DND-41 (cell line): ENCODE measurements at regions not wholly inside any gene's neighbourhood (a gene's known extent, or its start where the extent isn't known, plus 50 kb on each side); places are given as distances from the start of the nearest gene placed in this dataset.

Experiments
- ATAC-seq: fragments of 200-7000 bp; cut with Tn5 transposase; 3 replicates; pipeline ENCODE4 v1.9.1; 2021; ENCODE audit warnings: low read depth; ENCODE audit not compliant: insufficient read depth
- DNase-seq: peaks from one replicate; pipeline ENCODE4 v3.0.0-alpha.2; 2020
- H2AFZ ChIP-seq: 2 replicates; pipeline ENCODE4 v1.6.0; 2012; ENCODE audit warnings: low read depth, low read length
- H3K27ac ChIP-seq: 2 replicates; pipeline ENCODE4 v1.5.1; 2012; ENCODE audit warnings: low read length, inconsistent platforms
- H3K27me3 ChIP-seq: fragments of 200-600 bp; sonication (generic); 2 replicates; pipeline ENCODE4 v1.6.0; 2012; ENCODE audit warnings: low read length, mild to moderate bottlenecking, inconsistent platforms; ENCODE audit not compliant: insufficient read depth, poor library complexity
- H3K36me3 ChIP-seq: 2 replicates; pipeline ENCODE4 v1.5.1; 2012; ENCODE audit warnings: low read length, inconsistent platforms; ENCODE audit not compliant: insufficient read depth
- H3K4me1 ChIP-seq: 2 replicates; pipeline ENCODE4 v1.5.1; 2012; ENCODE audit warnings: mild to moderate bottlenecking, low read length; ENCODE audit not compliant: insufficient read depth
- H3K4me2 ChIP-seq: 2 replicates; pipeline ENCODE4 v1.6.0; 2012; ENCODE audit warnings: mild to moderate bottlenecking, moderate library complexity, low read length, inconsistent platforms; ENCODE audit not compliant: insufficient read depth
- H3K4me3 ChIP-seq, 2 experiments: fragments of 200-600 bp in 1 of 2; shearing (Covaris generic) in 1 of 2; 2 replicates each; pipeline ENCODE4 v1.5.1; 2012 to 2016; ENCODE audit warnings: inconsistent platforms in 2 of 2, low read length in 2 of 2, mild to moderate bottlenecking in 2 of 2, low read depth in 1 of 2, moderate library complexity in 1 of 2
- H3K79me2 ChIP-seq: 2 replicates; pipeline ENCODE4 v1.6.0; 2012; ENCODE audit warnings: low read length, inconsistent platforms; ENCODE audit not compliant: insufficient read depth
- H3K9ac ChIP-seq: 2 replicates; pipeline ENCODE4 v1.6.0; 2012; ENCODE audit warnings: low read depth, mild to moderate bottlenecking, inconsistent platforms, low read length, moderate library complexity
- H3K9me3 ChIP-seq: 2 replicates; pipeline ENCODE4 v1.5.1; 2012; ENCODE audit warnings: low read length, moderate library complexity, mild to moderate bottlenecking, inconsistent platforms; ENCODE audit not compliant: insufficient read depth, severe bottlenecking
- H4K20me1 ChIP-seq: 2 replicates; pipeline ENCODE4 v1.6.0; 2012; ENCODE audit warnings: low read length; ENCODE audit not compliant: insufficient read depth
- EZH2 ChIP-seq: IDR thresholded peaks from 3 replicates; pipeline ENCODE4 v1.6.1; 2012; ENCODE audit warnings: borderline replicate concordance, low read depth, mild to moderate bottlenecking, moderate library complexity, low read length, inconsistent platforms; ENCODE audit not compliant: severe bottlenecking
- TF ChIP-seq, protein P1 (sequence below): IDR thresholded peaks from 2 replicates; pipeline ENCODE4 v1.5.1; 2012; ENCODE audit warnings: borderline replicate concordance, low read length, moderate library complexity, mild to moderate bottlenecking; ENCODE audit not compliant: poor library complexity, severe bottlenecking; ENCODE audit errors: extremely low read depth

DNA sequence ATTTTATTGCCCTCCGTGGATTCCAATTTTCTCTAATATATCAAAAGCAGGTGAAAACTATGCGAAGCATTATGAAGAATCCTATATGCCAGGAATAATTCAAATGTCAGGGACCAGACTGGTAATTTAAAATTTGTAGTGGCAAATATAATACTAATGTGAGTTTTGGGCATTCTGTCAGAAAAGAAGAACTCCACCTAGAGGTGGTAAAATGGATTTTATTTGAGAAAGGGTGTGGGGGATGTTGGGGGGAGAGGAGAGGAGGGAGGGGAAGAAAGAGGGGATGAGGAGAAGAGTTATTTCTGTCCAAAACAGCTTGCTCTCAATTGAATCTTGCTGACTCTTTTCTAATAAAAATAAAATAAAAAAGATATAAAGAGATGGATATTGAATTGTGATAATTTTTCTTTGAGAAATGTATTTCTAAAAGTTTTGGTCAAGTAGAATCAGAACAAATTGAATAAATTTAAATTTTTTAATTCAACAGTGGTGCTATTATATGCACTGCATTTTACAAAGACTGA is 929.3 kb upstream of the SLITRK5 start:
- DNase-seq: no peak
- no peak for TF ChIP-seq EZH2
- TF ChIP-seq, protein P1, sequence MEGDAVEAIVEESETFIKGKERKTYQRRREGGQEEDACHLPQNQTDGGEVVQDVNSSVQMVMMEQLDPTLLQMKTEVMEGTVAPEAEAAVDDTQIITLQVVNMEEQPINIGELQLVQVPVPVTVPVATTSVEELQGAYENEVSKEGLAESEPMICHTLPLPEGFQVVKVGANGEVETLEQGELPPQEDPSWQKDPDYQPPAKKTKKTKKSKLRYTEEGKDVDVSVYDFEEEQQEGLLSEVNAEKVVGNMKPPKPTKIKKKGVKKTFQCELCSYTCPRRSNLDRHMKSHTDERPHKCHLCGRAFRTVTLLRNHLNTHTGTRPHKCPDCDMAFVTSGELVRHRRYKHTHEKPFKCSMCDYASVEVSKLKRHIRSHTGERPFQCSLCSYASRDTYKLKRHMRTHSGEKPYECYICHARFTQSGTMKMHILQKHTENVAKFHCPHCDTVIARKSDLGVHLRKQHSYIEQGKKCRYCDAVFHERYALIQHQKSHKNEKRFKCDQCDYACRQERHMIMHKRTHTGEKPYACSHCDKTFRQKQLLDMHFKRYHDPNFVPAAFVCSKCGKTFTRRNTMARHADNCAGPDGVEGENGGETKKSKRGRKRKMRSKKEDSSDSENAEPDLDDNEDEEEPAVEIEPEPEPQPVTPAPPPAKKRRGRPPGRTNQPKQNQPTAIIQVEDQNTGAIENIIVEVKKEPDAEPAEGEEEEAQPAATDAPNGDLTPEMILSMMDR: no peak
- H2AFZ ChIP-seq: no peak overlapping the region

DNA sequence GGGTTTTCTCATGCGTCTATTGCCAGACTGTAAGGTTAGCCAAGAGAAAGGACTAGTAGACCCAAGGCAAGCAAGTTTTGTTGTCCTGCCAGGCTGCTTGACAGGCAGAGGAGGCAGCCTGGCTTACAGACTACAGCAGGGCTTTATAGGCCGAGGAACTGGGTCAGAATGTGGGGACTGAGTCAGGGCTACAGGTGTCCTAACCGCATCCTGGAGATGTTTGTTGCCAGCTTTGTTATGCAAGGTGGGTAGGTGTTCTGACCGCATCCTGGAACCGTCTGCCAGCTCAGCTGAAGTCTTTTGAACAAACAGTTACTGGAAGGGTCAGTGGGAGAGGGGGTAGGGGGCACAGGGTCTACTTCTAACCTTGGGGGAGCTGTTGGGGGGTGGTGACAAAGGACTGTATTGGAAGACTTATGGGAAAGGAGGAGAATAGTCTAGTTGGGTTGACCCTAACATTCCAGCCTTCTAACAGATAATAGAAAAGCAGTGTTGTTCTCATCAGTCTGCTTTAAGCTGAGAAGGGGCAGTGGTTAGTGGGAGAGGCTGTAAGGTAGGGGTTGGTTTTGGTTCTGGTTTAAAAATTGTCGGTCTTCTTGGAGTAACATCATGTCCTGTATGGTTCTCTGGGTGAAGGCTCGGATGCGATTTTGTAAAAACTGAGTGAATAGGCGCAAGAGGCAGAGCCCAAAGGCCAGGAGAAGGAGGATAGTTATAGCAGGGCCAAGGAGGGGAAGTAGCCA is 913.8 kb upstream of the SLITRK5 start:
- Histone ChIP-seq H3K27ac (no peak overlapping the region), H4K20me1 (no peaks in the 10 kb centered on the region), H3K4me1 (no peaks in the 10 kb centered on the region), H3K4me2 (no peak overlapping the region), H3K9ac (no peak overlapping the region), H3K36me3 (no peaks in the 10 kb centered on the region), H3K9me3 (peaks cover 2% of the 10 kb centered on the region), H2AFZ (no peak overlapping the region), H3K79me2 (no peaks in the 10 kb centered on the region), H3K4me3 (no peak overlapping the region), H3K27me3 (no peaks in the 10 kb centered on the region)
- no peak for TF ChIP-seq EZH2
- peak; percentile 65 for ATAC-seq
- DNase-seq: peak; percentile 34

More for the DNA sequence above, 929.3 kb upstream of the SLITRK5 start:
- no peak for ATAC-seq
- Histone ChIP-seq H4K20me1 (no peaks in the 10 kb centered on the region), H3K4me1 (no peaks in the 10 kb centered on the region), H3K9ac (no peak overlapping the region), H3K9me3 (no peaks in the 10 kb centered on the region), H3K27ac (no peak overlapping the region), H3K4me3 (no peak overlapping the region), H3K79me2 (no peaks in the 10 kb centered on the region), H3K36me3 (no peaks in the 10 kb centered on the region), H3K27me3 (no peaks in the 10 kb centered on the region), H3K4me2 (no peak overlapping the region)

DNA sequence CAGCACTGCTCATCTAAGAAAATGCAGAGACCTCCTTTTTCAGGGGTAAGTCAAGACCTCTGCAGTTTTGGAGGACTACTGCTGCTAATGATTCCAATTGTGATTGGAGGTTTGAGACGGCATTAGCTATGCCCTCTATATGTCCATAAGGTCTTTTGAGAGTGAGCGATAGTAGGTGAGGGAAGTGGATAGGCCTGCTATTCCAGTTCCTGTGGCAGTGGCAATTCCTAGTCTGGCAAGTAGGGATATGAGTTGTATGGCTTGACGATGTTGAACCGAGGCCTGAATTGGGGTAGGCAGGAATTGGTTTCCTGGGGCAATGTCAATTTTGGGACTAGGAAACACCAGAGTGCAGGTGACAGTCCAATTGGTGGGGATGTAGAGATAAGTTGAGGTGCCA is 913.1 kb upstream of the SLITRK5 start:
- Histone ChIP-seq H3K4me1 (no peaks in the 10 kb centered on the region), H3K9me3 (peaks cover 5% of the 10 kb centered on the region), H3K4me2 (no peak overlapping the region), H3K4me3 (no peak overlapping the region), H3K9ac (no peak overlapping the region), H3K27me3 (no peaks in the 10 kb centered on the region), H2AFZ (no peak overlapping the region), H3K79me2 (no peaks in the 10 kb centered on the region), H3K27ac (no peak overlapping the region), H3K36me3 (no peaks in the 10 kb centered on the region), H4K20me1 (no peaks in the 10 kb centered on the region)
- DNase-seq: no peak
- ATAC-seq: no peak
- TF ChIP-seq, protein P1: no peak
- no peak for TF ChIP-seq EZH2

DNA sequence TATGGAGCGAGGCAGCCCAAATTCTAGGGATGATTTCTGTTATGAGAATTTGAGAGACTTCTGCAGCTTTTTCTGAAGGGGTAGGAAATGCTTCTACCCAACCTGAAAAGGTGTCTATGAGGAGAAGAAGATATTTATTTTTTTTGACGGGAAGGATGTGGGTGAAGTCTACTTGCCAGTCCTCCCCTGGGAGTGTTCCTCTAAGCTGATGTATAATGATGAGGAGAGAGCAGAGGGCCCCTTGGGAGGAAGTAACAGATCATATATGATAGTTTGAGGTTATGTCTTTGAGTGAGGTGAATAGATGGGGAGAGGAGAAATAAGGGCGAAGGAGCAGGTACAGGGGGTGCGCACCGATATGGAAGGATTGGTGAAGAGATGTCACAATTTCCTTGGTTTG is 910.6 kb upstream of the SLITRK5 start:
- H3K4me3 ChIP-seq: no peak overlapping the region
- H3K36me3 ChIP-seq: no peaks in the 10 kb centered on the region
- no peak overlapping the region for H3K4me2 ChIP-seq
- H4K20me1 ChIP-seq: no peaks in the 10 kb centered on the region
- no peak for DNase-seq
- no peaks in the 10 kb centered on the region for H3K4me1 ChIP-seq
- H3K27me3 ChIP-seq: no peaks in the 10 kb centered on the region
- peak; percentile 29; the same call in 1 of the 3 replicates for ATAC-seq
- peaks cover 10% of the 10 kb centered on the region for H3K9me3 ChIP-seq
- no peak overlapping the region for H2AFZ ChIP-seq
- H3K79me2 ChIP-seq: no peaks in the 10 kb centered on the region
- H3K27ac ChIP-seq: no peak overlapping the region
- H3K9ac ChIP-seq: no peak overlapping the region
- no peak for TF ChIP-seq EZH2
- TF ChIP-seq, protein P1: no peak
